ENCODE measurements at regions not wholly inside any gene's neighbourhood (a gene's known extent, or its start where the extent isn't known, plus 50 kb on each side); places are given as distances from the start of the nearest gene placed in this dataset.

DNA sequence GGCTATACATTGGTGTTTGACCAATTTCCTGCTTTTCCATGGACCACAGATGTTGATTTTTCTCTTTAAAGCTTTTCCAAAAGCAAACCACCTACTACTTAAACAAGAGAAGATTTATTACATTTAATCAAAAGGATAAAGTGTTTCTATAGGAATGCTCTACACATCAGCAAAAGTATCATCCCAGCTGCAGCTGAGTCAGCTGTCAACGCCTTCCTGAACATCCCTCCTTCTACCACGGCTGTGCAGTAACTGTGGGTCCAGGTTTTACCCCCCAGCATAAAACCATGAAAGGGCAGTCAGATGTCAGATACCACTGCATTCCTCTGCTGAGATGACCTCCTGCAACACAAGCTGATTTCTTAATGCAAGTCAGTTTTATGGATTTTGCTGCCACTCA lies 524.5 kb upstream of the MEX3C start:
- DNase-seq (ENCODE audit: low read depth in 2 of 2): no peak

GRCh38 chr18:51724790-51725721 lies 527.6 kb upstream of the MEX3C start:
- no peak for DNase-seq (ENCODE audit: low read depth in 2 of 2)

DNA sequence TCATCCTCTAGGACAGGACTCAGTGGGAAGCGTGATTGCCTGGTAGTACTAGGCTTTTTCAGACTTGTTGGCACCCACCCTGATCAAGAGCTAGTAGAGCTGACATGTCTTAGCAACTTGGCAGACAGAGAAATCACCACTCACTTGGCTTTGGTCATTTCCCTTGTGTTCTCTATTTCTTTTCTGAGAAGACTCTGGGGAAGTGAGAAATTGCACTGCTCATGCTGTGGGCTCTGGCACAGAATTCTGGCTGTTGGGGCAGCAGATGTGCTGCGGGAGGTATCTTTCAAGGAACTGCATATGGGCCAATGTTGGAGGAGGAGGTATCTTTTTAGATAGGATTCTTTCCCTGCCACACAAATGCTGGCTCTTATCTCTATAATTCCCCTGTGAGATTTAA lies 529.1 kb upstream of the MEX3C start:
- no peak for DNase-seq (ENCODE audit: low read depth in 2 of 2)

DNA sequence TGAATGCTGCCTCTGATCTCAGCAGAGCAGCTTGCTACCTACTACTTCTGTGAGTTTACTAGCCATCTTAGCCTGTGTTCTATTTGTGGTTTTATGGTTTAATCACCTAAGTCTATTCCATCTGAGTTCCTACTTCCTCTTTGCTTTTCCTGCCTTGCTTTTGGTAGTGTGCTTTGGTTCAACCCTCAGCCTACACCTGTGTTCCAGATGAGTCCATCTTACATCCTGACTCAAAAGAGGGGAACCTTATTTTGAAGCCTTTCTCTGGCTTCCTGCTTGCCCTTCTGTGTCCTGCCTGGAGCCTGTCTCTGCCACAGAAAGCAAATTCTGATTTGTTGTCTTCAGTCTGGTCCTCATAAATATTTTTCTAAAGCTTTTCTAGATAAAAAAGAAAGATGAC lies 530.3 kb upstream of the MEX3C start:
- DNase-seq (ENCODE audit: low read depth in 2 of 2): no peak

DNA sequence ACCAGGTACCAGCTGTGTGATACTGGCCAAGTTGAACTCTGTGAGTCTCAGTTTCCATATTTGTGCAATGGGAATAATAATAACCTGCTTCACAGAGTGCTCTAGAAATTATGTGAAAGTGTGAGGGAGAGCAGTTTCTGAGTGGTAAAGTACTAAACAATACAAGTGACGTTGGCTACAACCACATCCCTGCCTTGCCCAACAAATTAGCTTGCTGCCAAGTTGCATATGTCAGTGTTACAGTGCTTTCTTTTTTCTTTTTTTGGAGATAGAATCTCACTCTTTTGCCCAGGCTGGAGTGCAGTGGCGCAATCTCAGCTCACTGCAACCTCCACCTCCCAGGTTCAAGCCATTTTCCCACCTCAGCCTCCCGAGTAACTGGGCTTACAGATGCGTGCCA lies 533.6 kb upstream of the MEX3C start:
- DNase-seq (ENCODE audit: low read depth in 2 of 2): no peak

- no peak for DNase-seq (ENCODE audit: low read depth in 2 of 2)
Measured at GRCh38 chr18:51734576-51734975, 537.1 kb upstream of the MEX3C start.

- DNase-seq (ENCODE audit: low read depth in 2 of 2): no peak
Measured at GRCh38 chr18:51739044-51739666, 541.7 kb upstream of the MEX3C start.

GRCh38 chr18:51751901-51752300 lies 554.4 kb upstream of the MEX3C start:
- no peak for DNase-seq (ENCODE audit: low read depth in 2 of 2)

- DNase-seq (ENCODE audit: low read depth in 2 of 2): no peak
Measured at GRCh38 chr18:51753365-51754057, 556.0 kb upstream of the MEX3C start.

DNA sequence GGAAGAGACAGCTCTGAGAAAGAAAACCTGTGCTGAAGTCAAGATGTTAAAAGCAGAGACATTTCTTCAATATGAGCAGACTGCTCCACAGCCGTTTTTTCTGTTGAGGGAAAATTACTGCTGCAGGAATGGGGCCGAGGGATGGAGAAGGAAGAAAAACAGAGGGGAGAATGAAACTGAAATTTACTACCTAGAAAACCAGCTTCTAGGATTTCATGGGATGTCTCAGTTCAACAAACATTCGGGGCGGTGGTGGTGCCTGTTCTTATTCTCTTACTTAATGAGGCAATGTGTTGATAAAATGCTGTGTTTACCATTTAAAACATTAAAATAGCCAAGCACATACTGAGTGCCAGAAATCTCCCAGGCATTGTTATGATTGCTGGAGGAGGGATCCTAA lies 557.1 kb upstream of the MEX3C start:
- DNase-seq (ENCODE audit: low read depth in 2 of 2): no peak

DNA sequence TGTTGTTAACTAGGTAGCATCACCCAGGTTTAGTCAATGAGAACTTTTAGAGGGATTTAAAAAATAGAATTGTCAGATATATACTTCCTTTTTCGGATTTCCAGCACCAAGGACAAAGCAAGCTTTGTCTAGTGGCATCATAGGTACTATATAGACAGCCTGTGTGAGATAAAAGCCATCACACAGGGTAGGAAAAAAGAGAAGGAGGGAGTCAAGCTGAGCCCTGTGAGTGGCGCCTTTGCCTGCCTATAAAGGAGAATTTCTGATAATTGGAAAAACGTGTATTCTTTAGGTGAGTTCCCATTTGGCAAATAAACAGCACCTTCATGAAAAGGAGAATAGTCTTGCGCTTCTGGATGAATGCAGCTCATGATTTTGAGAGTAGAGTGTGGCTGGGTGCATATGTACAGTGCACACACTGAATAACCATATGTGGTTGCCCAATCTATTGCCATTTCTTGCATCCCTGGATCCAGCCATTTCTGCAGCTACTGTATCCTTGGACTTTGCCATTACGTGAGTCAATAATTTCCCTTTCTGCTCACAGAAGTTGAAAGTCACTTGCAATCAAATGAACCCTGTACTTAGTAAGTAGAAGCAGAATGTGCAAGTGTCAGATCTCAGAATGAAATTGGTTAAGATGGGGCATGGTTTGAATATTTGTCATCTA lies 559.9 kb upstream of the MEX3C start:
- DNase-seq (ENCODE audit: low read depth in 2 of 2): no peak

GRCh38 chr18:51762373-51762772 lies 564.9 kb upstream of the MEX3C start:
- no peak for DNase-seq (ENCODE audit: low read depth in 2 of 2)

DNA sequence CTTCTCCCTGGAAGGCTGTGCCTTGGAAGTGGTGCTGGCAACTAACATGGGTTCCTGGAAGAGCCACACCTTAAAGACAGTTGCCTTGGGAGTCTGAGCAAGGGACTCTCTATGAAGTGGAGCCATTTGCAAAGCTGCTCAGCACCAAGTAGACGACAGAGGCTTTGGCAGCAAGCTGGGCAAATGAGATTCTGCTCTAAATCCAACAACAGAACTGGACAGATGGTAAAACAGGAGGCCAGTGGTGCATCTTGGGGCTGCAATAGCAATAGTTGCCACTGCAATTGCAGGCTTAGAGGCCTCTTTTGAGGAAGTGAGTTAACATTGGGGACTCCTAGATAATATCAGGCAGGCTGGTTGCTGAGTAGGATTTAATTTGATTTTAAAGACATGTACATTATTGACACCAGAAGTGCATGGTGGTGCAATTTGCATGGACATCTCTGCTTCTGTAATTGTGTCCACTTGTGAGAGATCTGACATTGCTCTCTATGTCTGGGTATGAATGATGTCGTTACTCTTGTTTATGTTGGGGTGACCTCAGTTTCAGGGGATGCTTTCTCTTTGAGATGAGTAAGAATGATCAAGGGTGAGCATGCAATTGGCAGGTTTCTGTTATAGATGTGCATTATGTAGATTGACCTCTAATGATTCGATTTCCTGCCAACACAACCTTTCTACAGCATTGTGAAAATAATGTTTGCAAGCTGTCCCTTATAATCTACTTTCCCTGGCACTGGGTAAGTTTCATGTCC lies 568.3 kb upstream of the MEX3C start:
- DNase-seq (ENCODE audit: low read depth in 2 of 2): no peak

DNA sequence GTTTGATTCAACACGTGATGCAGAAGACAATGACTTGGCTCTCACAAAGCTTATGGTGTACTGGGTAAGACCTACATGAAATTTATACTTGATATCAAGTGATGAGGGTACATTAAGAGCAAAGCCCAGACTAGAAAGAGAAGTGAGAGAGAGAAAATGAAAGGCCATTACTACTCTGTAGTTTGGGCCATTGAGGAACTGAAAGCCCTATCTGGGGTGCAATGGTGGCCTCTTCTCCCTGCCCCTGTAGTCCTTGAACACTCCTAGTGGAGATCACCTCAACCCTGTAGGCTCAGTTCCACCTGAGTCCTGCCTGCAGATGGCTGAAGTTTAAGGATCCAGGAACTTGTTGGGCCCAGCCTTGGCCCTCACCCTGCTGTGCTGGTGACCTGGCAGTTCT lies 569.8 kb upstream of the MEX3C start:
- DNase-seq (ENCODE audit: low read depth in 2 of 2): no peak

DNA sequence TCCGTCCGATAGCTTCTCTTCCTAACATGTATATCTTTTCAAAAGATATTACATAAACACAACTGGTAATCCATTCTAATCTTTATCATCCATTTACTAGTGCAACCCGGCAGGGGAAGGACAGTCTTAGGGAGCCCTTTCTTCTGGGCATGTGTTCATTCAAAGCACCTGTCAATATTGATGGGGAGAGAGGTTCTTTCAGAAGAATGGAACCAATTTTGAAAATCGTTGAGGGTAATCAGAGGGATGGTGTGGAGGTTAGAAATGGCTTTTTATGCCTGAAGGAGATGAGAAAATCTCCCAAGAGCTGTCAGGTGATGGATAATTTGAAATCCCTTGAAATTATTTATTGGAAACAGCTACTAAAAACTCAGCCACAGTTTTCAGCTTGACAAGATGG lies 561.9 kb upstream of the DCC start:
- DNase-seq (ENCODE audit: low read depth in 2 of 2): no peak

DNA sequence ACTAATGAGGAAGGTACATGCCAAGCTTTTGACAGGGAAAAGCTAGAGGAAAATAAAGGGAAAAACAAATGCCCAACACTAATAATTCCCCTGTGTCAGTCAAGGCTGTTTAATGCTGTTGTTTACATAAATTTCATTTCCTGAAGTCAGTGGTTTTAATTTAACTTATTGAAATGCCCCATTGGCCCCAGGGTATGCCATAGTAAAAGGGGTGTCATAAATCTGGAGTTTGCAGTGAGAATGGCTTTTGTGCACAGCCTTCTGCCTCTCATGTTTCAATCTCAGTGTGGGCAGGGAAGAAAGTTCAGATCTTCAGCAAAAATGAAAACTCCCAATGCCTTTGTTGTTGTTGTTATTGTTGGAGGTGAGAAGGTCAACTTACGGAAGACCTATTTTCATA lies 550.1 kb upstream of the DCC start:
- DNase-seq (ENCODE audit: low read depth in 2 of 2): no peak

GRCh38 chr18:51801514-51801913 lies 538.5 kb upstream of the DCC start:
- DNase-seq (ENCODE audit: low read depth in 2 of 2): no peak

DNA sequence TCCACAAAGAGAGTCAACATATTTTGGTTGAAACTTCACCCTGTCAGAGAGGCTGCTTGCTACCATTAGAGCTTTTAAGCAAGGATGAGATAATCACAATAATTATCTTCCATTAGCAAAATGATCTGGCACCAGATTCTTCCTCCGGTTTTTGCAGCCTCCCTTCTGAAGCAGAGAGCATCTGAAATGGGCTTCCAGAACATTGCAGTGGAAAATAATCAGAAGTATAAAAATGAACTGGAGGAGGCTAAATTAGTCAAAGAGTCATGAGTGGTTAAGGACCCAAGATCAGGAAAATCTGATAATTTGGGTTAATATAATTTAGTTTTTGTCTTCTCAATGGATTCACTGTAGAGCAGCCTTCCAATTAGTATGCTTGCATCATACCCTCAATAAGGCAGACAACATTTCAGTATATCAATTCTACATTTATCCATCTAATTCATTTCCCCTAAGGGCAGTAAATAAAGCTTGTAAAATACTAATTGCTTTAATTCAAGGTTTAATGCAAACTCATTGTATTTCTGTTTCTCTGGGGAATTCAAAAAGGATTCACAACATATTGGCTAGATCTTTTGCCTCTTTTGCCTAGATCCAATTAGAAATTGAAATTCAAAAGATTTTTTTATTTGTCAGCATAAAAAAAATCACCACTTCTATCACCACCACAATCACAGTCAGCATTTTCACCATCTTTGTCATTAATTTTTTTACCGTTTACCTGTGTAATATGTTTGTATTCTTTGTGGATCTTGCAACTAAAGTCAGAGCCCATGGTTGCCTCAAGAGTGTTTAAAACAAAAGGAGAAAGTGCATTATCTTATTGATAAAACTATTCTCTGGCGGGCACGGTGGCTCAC lies 537.2 kb upstream of the DCC start:
- DNase-seq (ENCODE audit: low read depth in 2 of 2): no peak

GRCh38 chr18:51807336-51807735 lies 532.7 kb upstream of the DCC start:
- DNase-seq (ENCODE audit: low read depth in 2 of 2): no peak

DNA sequence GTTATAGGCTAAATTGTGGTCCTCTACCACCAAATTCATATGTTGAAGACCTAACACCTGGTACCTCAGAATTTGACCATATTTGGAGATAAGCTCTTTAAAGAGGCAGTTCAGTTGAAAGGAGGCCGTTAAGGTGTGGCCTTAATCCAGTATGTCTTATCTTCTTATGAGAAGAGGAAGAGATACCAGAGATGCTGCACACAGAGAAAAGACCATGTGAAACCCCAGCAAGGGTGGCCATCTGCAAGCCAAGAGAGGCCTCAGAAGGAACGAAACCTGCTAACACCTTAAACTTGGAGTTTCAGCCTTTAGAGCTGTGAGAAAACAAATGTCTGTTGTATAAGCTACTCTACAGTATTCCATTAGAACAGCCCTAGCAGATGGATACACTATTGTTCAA lies 528.1 kb upstream of the DCC start:
- no peak for DNase-seq (ENCODE audit: low read depth in 2 of 2)

Data from lung microvascular endothelial cell (primary cell).